SK-N-SH (cell line): ENCODE measurements at regions not wholly inside any gene's neighbourhood (a gene's known extent, or its start where the extent isn't known, plus 50 kb on each side); places are given as distances from the start of the nearest gene placed in this dataset.

Source experiments
- CTCF ChIA-PET: fragments of 300-600, 350-600 bp; formaldehyde crosslinking; extraction: SDS; loops from one replicate; lab custom pipeline; 2021; lab: Yijun Ruan, JAX
- POLR2A ChIA-PET: fragments of 350-600 bp; sonication (Branson Sonifier 250); formaldehyde crosslinking; extraction: SDS; loops from one replicate; lab custom pipeline; 2020; ENCODE audit warnings: antibody characterized with exemption, inconsistent platforms; lab: Yijun Ruan, JAX
- DNase-seq: peaks from one replicate; pipeline ENCODE4 v3.0.0; 2012
- H2AFZ ChIP-seq: fragments of 200-600 bp; sonication (generic); 2 replicates; pipeline ENCODE4 v1.8.1; 2016; ENCODE audit warnings: antibody characterized with exemption, mild to moderate bottlenecking, low read depth
- H3F3A ChIP-seq: fragments of 200-600 bp; sonication (generic); replicated peaks from 2 replicates; pipeline ENCODE3; 2016; ENCODE audit warnings: antibody characterized with exemption, mild to moderate bottlenecking; ENCODE audit not compliant: insufficient read depth
- H3K27ac ChIP-seq, 2 experiments: fragments of 200-500 bp in 1 of 2; fragments of 200-600 bp in 1 of 2; sonication (Bioruptor generic) in 1 of 2; sonication (generic), shearing (Covaris generic) in 1 of 2; 2 replicates each; pipeline versions ENCODE4 v1.5.1 to v1.6.1; 2014 to 2016; ENCODE audit warnings: low read depth in 2 of 2, inconsistent platforms in 1 of 2, low read length in 1 of 2, mild to moderate bottlenecking in 1 of 2, mixed read lengths in 1 of 2
- H3K27me3 ChIP-seq: fragments of 200-600 bp; sonication (generic), shearing (Covaris generic); 2 replicates; pipeline ENCODE4 v1.6.1; 2016; ENCODE audit warnings: mixed run types; ENCODE audit not compliant: insufficient read depth
- H3K36me3 ChIP-seq, 2 experiments: fragments of 200-500 bp in 1 of 2; fragments of 200-600 bp in 1 of 2; sonication (Bioruptor generic) in 1 of 2; sonication (generic) in 1 of 2; replicated peaks in 1 of 2; 2 replicates each; pipeline versions ENCODE3 to v1.5.1; 2014 to 2016; ENCODE audit warnings: low read length in 1 of 2, mild to moderate bottlenecking in 1 of 2; ENCODE audit not compliant: insufficient read depth in 2 of 2, control insufficient read depth in 1 of 2
- H3K4me1 ChIP-seq, 2 experiments: fragments of 200-500 bp in 1 of 2; fragments of 200-600 bp in 1 of 2; sonication (Bioruptor generic) in 1 of 2; sonication (generic), shearing (Covaris generic) in 1 of 2; 2 replicates each; pipeline versions ENCODE4 v1.5.1 to v1.6.1; 2014 to 2016; ENCODE audit warnings: low read depth in 1 of 2, low read length in 1 of 2, mixed run types in 1 of 2; ENCODE audit not compliant: insufficient read depth in 2 of 2, control insufficient read depth in 1 of 2
- H3K4me2 ChIP-seq: fragments of 200-600 bp; sonication (generic), shearing (Covaris generic); 2 replicates; pipeline ENCODE4 v1.6.1; 2017; ENCODE audit warnings: mixed run types
- H3K4me3 ChIP-seq, 2 experiments: fragments of 200-500 bp in 1 of 2; fragments of 200-600 bp in 1 of 2; sonication (Bioruptor generic) in 1 of 2; sonication (generic), shearing (Covaris generic) in 1 of 2; 2 replicates each; pipeline versions ENCODE4 v1.5.1 to v1.8.1; 2014 to 2016; ENCODE audit warnings: low read depth in 2 of 2, inconsistent platforms in 1 of 2, low read length in 1 of 2, mild to moderate bottlenecking in 1 of 2, mixed read lengths in 1 of 2, moderate library complexity in 1 of 2
- H3K79me2 ChIP-seq: fragments of 200-600 bp; sonication (generic); 2 replicates; pipeline ENCODE4 v1.8.1; 2017; ENCODE audit warnings: mild to moderate bottlenecking; ENCODE audit not compliant: insufficient read depth
- H3K9ac ChIP-seq: fragments of 200-600 bp; sonication (generic); 2 replicates; pipeline ENCODE4 v1.6.1; 2017; ENCODE audit warnings: mixed run types
- H3K9me2 ChIP-seq: fragments of 200-600 bp; sonication (generic); 2 replicates; pipeline ENCODE4 v1.6.1; 2017; ENCODE audit warnings: mixed run types
- H3K9me3 ChIP-seq: fragments of 200-600 bp; sonication (generic); 2 replicates; pipeline ENCODE4 v1.6.1; 2017; ENCODE audit warnings: mixed run types, mild to moderate bottlenecking, moderate library complexity
- H4K20me1 ChIP-seq: fragments of 200-600 bp; sonication (generic); 2 replicates; pipeline ENCODE4 v1.6.1; 2017; ENCODE audit warnings: mild to moderate bottlenecking, mixed run types; ENCODE audit not compliant: insufficient read depth
- CHD2 ChIP-seq: fragments of 150-350 bp; IDR thresholded peaks from 2 replicates; pipeline ENCODE4 v1.6.1; 2018; ENCODE audit warnings: low read length; ENCODE audit not compliant: partially characterized antibody
- ELF1 ChIP-seq: IDR thresholded peaks from 2 replicates; pipeline ENCODE4 v1.4.0; 2012
- EP300 ChIP-seq, 2 experiments: IDR thresholded peaks; 2 replicates each; pipeline versions ENCODE4 v1.4.0 to v1.6.1; 2012; ENCODE audit warnings: borderline replicate concordance in 1 of 2, low read depth in 1 of 2, low read length in 1 of 2
- FOXJ3 ChIP-seq: sonication (generic); formaldehyde crosslinking; IDR thresholded peaks from 2 replicates; pipeline ENCODE4 v1.5.1; 2020; ENCODE audit warnings: mild to moderate bottlenecking, missing genetic modification reagents
- GABPA ChIP-seq: IDR thresholded peaks from 2 replicates; pipeline ENCODE4 v1.4.0; 2012; ENCODE audit warnings: low read depth, mild to moderate bottlenecking
- GATA2 ChIP-seq: sonication (generic); formaldehyde crosslinking; IDR thresholded peaks from 2 replicates; pipeline ENCODE4 v1.5.0; 2020; ENCODE audit warnings: mild to moderate bottlenecking, missing genetic modification reagents
- IRF3 ChIP-seq: fragments of 150-350 bp; IDR thresholded peaks from 2 replicates; pipeline ENCODE4 v1.6.1; 2016; ENCODE audit warnings: mild to moderate bottlenecking, low read depth, low read length
- JUND ChIP-seq: IDR thresholded peaks from 2 replicates; pipeline ENCODE4 v1.4.0; 2012
- MAX ChIP-seq: IDR thresholded peaks from 2 replicates; pipeline ENCODE4 v1.4.0; 2012; ENCODE audit warnings: low read depth
- MXI1 ChIP-seq: IDR thresholded peaks from 2 replicates; pipeline ENCODE4 v1.6.1; 2012; ENCODE audit warnings: mild to moderate bottlenecking, low read depth, low read length, improper control_type of control experiment
- NRF1 ChIP-seq: IDR thresholded peaks from 2 replicates; pipeline ENCODE4 v1.6.1; 2012; ENCODE audit warnings: low read depth, mild to moderate bottlenecking, low read length
- RAD21 ChIP-seq: IDR thresholded peaks from 2 replicates; pipeline ENCODE4 v1.6.1; 2012; ENCODE audit warnings: mild to moderate bottlenecking, low read length
- RFX5 ChIP-seq: IDR thresholded peaks from 2 replicates; pipeline ENCODE4 v1.6.1; 2012; ENCODE audit warnings: mild to moderate bottlenecking, improper control_type of control experiment, low read length
- SMC3 ChIP-seq: IDR thresholded peaks from 2 replicates; pipeline ENCODE4 v1.6.1; 2012; ENCODE audit warnings: low read depth, low read length, improper control_type of control experiment
- TAF1 ChIP-seq: IDR thresholded peaks from 2 replicates; pipeline ENCODE4 v1.6.1; 2012; ENCODE audit warnings: low read depth, mild to moderate bottlenecking, low read length, moderate library complexity, borderline replicate concordance
- USF1 ChIP-seq: IDR thresholded peaks from 2 replicates; pipeline ENCODE4 v1.4.0; 2012; ENCODE audit warnings: low read depth, borderline replicate concordance
- WGBS: methylation state at CpG from one replicate; pipeline ENCODE4 v1.1.6; 2017; ENCODE audit warnings: low lambda C conversion rate; 5-methylcytosine and 5-hydroxymethylcytosine counted together
- TF ChIP-seq, protein P1 (sequence below): fragments of 200-600 bp; sonication (generic); IDR thresholded peaks from 2 replicates; pipeline ENCODE4 v1.6.1; 2017; ENCODE audit warnings: antibody characterized with exemption, mild to moderate bottlenecking, moderate library complexity

DNA sequence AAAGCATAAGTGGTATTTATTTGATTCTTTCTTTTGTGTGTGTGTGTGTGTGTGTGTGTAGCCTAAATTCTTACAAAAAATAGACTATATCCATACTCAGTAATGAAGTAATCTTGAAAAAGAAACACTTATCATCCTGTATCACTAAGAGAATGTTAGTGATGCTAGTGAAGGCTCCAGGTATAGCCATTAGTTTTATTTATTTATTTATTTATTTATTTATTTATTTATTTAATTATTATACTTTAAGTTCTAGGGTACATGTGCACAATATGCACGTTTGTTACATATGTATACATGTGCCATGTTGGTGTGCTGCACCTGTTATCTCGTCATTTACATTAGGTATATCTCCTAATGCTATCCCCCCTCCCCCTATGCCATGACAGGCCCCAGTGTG, 436.0 kb downstream of the HTR7 start:
- no peak overlapping the region for H3K4me3 ChIP-seq
- H3K9ac ChIP-seq: no peak overlapping the region
- ChIA-PET CTCF (no interaction called here), POLR2A (no interaction called here)
- no peak for DNase-seq
- no peak overlapping the region for H2AFZ ChIP-seq
- no peaks in the 10 kb centered on the region for H4K20me1 ChIP-seq
- H3K36me3 ChIP-seq: no peaks in the 10 kb centered on the region
- H3K79me2 ChIP-seq: no peaks in the 10 kb centered on the region
- no peak overlapping the region for H3K27ac ChIP-seq
- H3K4me1 ChIP-seq: no peaks in the 10 kb centered on the region
- no peaks in the 10 kb centered on the region for H3K27me3 ChIP-seq
- no peaks in the 10 kb centered on the region for H3K9me2 ChIP-seq
- no peak overlapping the region for H3K4me2 ChIP-seq
- no peaks in the 10 kb centered on the region for H3K9me3 ChIP-seq
- WGBS: 3% methylated on average over 2 of the region's 2 CpGs
- no peak for TF ChIP-seq EP300 (IDR thresholded peaks at IDR 0.05; ENCODE audit: borderline replicate concordance in 1 of 2, low read depth in 1 of 2, low read length in 1 of 2)
- TF ChIP-seq RAD21: no peak
- TF ChIP-seq CHD2: no peak
- no peak for TF ChIP-seq SMC3
- TF ChIP-seq MAX: no peak
- TF ChIP-seq, all 33 proteins: peak for 0
- peaks cover 6% of the 10 kb centered on the region for H3F3A ChIP-seq

- H3F3A ChIP-seq: no peaks in the 10 kb centered on the region
- H3K36me3 ChIP-seq: no peaks in the 10 kb centered on the region
- POLR2A ChIA-PET: no interaction called here
- no peaks in the 10 kb centered on the region for H3K9me2 ChIP-seq
- no peaks in the 10 kb centered on the region for H4K20me1 ChIP-seq
- H3K4me2 ChIP-seq: no peak overlapping the region
- DNase-seq: no peak
- H3K27ac ChIP-seq: no peak overlapping the region
- H3K79me2 ChIP-seq: no peaks in the 10 kb centered on the region
- no peaks in the 10 kb centered on the region for H3K9me3 ChIP-seq
- H3K9ac ChIP-seq: no peak overlapping the region
- TF ChIP-seq IRF3 (no peak), MXI1 (no peak), GABPA (no peak), MAX (no peak), GATA2 (CRISPR knock-in tag) (no peak), SMC3 (no peak), RFX5 (no peak), TAF1 (no peak), ELF1 (no peak), NRF1 (no peak), USF1 (no peak), FOXJ3 (no peak), JUND (no peak)
- TF ChIP-seq, protein P1, sequence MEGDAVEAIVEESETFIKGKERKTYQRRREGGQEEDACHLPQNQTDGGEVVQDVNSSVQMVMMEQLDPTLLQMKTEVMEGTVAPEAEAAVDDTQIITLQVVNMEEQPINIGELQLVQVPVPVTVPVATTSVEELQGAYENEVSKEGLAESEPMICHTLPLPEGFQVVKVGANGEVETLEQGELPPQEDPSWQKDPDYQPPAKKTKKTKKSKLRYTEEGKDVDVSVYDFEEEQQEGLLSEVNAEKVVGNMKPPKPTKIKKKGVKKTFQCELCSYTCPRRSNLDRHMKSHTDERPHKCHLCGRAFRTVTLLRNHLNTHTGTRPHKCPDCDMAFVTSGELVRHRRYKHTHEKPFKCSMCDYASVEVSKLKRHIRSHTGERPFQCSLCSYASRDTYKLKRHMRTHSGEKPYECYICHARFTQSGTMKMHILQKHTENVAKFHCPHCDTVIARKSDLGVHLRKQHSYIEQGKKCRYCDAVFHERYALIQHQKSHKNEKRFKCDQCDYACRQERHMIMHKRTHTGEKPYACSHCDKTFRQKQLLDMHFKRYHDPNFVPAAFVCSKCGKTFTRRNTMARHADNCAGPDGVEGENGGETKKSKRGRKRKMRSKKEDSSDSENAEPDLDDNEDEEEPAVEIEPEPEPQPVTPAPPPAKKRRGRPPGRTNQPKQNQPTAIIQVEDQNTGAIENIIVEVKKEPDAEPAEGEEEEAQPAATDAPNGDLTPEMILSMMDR: no peak
- TF ChIP-seq, all 33 proteins: peak for 0
- Histone ChIP-seq H2AFZ (no peak overlapping the region), H3K27me3 (no peaks in the 10 kb centered on the region), H3K4me1 (no peaks in the 10 kb centered on the region), H3K4me3 (no peak overlapping the region)
- WGBS: 4% methylated on average over 1 of the region's 1 CpG
- CTCF ChIA-PET: no interaction called here
Observed at GRCh38 chr10:90424730-90425129, 433.1 kb downstream of the HTR7 start.
